ENCODE measurements at regions not wholly inside any gene's neighbourhood (a gene's known extent, or its start where the extent isn't known, plus 50 kb on each side); places are given as distances from the start of the nearest gene placed in this dataset.

DNA sequence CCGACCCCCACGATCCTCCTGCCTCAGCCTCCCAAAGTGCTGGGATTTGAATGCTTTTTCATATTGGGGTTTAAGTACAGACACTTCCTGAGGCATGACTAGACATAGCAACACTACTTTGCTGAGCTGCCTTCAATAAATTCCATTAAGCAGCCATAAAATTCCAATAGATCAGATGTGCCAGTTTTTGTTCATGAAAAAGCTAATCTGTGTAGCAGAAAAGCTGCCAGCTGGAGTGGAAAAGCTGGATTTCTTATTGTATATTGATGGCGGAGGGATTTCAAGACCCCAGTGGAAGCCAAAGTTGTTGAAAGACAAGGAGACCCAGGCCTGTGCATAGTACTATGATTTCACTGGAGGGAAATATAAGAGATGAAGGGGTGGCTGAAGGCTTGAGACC is 209.0 kb upstream of the NUDT4 start:
- no peaks in the 10 kb centered on the region for H4K20me1 ChIP-seq (ENCODE audit: insufficient read depth)

DNA sequence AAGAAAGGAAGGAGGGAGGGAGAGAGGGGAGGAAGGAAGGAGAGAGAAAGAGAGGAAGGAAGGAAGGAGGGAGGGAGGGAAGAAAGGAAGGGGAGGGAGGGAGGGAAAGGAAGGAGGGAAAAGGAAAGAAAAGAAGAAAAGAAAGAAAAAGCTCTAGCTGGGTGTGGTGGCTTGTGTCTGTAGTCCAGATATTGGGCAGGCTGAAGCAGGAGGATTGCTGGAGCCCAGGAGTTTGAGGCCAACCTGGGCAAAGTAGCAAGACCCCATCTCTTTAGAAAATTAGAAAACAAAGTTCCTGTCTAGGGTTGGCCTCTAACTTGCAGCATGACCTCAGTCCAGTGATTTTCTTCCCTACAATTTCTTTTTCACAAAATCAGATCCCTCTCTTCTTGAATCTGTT is 208.2 kb upstream of the NUDT4 start:
- no peaks in the 10 kb centered on the region for H3K9me3 ChIP-seq (ENCODE audit: low read length)

More for the DNA sequence above, 209.0 kb upstream of the NUDT4 start:
- Histone ChIP-seq H2AFZ (ENCODE audit: low read depth, low read length) (no peak overlapping the region), H3K27ac (ENCODE audit: low read length) (no peak overlapping the region), H3K79me2 (replicated peaks; ENCODE audit: insufficient read depth, low read length) (no peaks in the 10 kb centered on the region), H3K36me3 (ENCODE audit: insufficient read depth, low read length) (no peaks in the 10 kb centered on the region), H3K4me3 (ENCODE audit: low read length) (no peak overlapping the region), H3F3A (ENCODE audit: insufficient read depth, low read length, poor library complexity, severe bottlenecking) (no peaks in the 10 kb centered on the region), H3K9me2 (ENCODE audit: insufficient read depth, low read length) (no peaks in the 10 kb centered on the region), H3K9ac (ENCODE audit: low read length) (no peak overlapping the region), H3K9me3 (ENCODE audit: low read length) (no peaks in the 10 kb centered on the region), H3K27me3 (ENCODE audit: insufficient read depth, low read depth, low read length) (no peaks in the 10 kb centered on the region), H3K4me2 (ENCODE audit: low read length) (no peak overlapping the region)
- no peak for TF ChIP-seq POLR2AphosphoS5 (IDR thresholded peaks at IDR 0.05)
- TF ChIP-seq, protein P1, sequence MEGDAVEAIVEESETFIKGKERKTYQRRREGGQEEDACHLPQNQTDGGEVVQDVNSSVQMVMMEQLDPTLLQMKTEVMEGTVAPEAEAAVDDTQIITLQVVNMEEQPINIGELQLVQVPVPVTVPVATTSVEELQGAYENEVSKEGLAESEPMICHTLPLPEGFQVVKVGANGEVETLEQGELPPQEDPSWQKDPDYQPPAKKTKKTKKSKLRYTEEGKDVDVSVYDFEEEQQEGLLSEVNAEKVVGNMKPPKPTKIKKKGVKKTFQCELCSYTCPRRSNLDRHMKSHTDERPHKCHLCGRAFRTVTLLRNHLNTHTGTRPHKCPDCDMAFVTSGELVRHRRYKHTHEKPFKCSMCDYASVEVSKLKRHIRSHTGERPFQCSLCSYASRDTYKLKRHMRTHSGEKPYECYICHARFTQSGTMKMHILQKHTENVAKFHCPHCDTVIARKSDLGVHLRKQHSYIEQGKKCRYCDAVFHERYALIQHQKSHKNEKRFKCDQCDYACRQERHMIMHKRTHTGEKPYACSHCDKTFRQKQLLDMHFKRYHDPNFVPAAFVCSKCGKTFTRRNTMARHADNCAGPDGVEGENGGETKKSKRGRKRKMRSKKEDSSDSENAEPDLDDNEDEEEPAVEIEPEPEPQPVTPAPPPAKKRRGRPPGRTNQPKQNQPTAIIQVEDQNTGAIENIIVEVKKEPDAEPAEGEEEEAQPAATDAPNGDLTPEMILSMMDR (IDR thresholded peaks at IDR 0.05; ENCODE audit: poor library complexity, severe bottlenecking), result no peak
- TF ChIP-seq, protein P2, sequence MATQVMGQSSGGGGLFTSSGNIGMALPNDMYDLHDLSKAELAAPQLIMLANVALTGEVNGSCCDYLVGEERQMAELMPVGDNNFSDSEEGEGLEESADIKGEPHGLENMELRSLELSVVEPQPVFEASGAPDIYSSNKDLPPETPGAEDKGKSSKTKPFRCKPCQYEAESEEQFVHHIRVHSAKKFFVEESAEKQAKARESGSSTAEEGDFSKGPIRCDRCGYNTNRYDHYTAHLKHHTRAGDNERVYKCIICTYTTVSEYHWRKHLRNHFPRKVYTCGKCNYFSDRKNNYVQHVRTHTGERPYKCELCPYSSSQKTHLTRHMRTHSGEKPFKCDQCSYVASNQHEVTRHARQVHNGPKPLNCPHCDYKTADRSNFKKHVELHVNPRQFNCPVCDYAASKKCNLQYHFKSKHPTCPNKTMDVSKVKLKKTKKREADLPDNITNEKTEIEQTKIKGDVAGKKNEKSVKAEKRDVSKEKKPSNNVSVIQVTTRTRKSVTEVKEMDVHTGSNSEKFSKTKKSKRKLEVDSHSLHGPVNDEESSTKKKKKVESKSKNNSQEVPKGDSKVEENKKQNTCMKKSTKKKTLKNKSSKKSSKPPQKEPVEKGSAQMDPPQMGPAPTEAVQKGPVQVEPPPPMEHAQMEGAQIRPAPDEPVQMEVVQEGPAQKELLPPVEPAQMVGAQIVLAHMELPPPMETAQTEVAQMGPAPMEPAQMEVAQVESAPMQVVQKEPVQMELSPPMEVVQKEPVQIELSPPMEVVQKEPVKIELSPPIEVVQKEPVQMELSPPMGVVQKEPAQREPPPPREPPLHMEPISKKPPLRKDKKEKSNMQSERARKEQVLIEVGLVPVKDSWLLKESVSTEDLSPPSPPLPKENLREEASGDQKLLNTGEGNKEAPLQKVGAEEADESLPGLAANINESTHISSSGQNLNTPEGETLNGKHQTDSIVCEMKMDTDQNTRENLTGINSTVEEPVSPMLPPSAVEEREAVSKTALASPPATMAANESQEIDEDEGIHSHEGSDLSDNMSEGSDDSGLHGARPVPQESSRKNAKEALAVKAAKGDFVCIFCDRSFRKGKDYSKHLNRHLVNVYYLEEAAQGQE (IDR thresholded peaks at IDR 0.05; ENCODE audit: borderline replicate concordance), result no peak
- no peak for TF ChIP-seq EZH2 (IDR thresholded peaks at IDR 0.05; ENCODE audit: borderline replicate concordance, insufficient read depth, low read length, poor library complexity, severe bottlenecking)
- TF ChIP-seq SMC3 (conservative IDR thresholded peaks at IDR 0.05; ENCODE audit: poor library complexity), result no peak
- TF ChIP-seq EP300 (conservative IDR thresholded peaks at IDR 0.05; ENCODE audit: poor library complexity, severe bottlenecking), result no peak

More for the DNA sequence above, 208.2 kb upstream of the NUDT4 start:
- Histone ChIP-seq H3K9ac (ENCODE audit: low read length) (no peak overlapping the region), H4K20me1 (ENCODE audit: insufficient read depth) (no peaks in the 10 kb centered on the region), H3F3A (ENCODE audit: insufficient read depth, low read length, poor library complexity, severe bottlenecking) (no peaks in the 10 kb centered on the region), H3K9me2 (ENCODE audit: insufficient read depth, low read length) (no peaks in the 10 kb centered on the region), H2AFZ (ENCODE audit: low read depth, low read length) (no peak overlapping the region), H3K27me3 (ENCODE audit: insufficient read depth, low read depth, low read length) (no peaks in the 10 kb centered on the region), H3K79me2 (replicated peaks; ENCODE audit: insufficient read depth, low read length) (no peaks in the 10 kb centered on the region), H3K4me2 (ENCODE audit: low read length) (no peak overlapping the region), H3K4me3 (ENCODE audit: low read length) (no peak overlapping the region), H3K27ac (ENCODE audit: low read length) (no peak overlapping the region), H3K36me3 (ENCODE audit: insufficient read depth, low read length) (no peaks in the 10 kb centered on the region)
- no peak for TF ChIP-seq TAF1 (IDR thresholded peaks at IDR 0.05; ENCODE audit: low read depth)
- no peak for TF ChIP-seq RAD21 (conservative IDR thresholded peaks at IDR 0.05)
- TF ChIP-seq EP300 (conservative IDR thresholded peaks at IDR 0.05; ENCODE audit: poor library complexity, severe bottlenecking), result no peak
- TF ChIP-seq POLR2AphosphoS5 (IDR thresholded peaks at IDR 0.05), result no peak
- TF ChIP-seq EZH2 (IDR thresholded peaks at IDR 0.05; ENCODE audit: borderline replicate concordance, insufficient read depth, low read length, poor library complexity, severe bottlenecking), result no peak
- TF ChIP-seq, protein P2 (IDR thresholded peaks at IDR 0.05; ENCODE audit: borderline replicate concordance), result no peak
- TF ChIP-seq, protein P1 (IDR thresholded peaks at IDR 0.05; ENCODE audit: poor library complexity, severe bottlenecking), result no peak
- TF ChIP-seq SMC3 (conservative IDR thresholded peaks at IDR 0.05; ENCODE audit: poor library complexity), result no peak
- TF ChIP-seq MXI1 (conservative IDR thresholded peaks at IDR 0.05; ENCODE audit: poor library complexity, severe bottlenecking), result no peak

Measured in neural cell (in vitro differentiated cells).